ENCODE measurements at regions not wholly inside any gene's neighbourhood (a gene's known extent, or its start where the extent isn't known, plus 50 kb on each side); places are given as distances from the start of the nearest gene placed in this dataset.
"Not testable (repeated sequence)": the region's sequence is repeated elsewhere in the genome, so short reads cannot be mapped to it uniquely, and the experiment has no call there.

DNA sequence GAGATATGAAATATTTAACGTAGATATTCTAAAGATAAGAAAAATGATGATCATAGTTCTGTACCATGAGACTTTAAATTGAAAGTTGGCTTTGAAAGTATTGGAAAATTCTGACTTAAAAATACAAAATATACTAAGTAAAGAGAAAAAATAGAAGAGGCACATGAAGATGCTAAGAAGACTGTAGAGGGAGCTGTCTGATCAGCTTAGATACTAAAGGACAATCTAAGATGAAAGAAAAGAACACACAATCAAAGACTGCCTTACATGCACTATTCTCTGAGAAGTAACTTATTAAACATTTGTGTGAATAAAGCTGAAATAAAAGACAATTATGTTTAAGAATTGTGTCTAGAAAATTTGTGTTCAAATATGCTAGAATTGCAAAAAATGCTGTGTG lies 55.1 kb downstream of the RBMXL2 start:
- DNase-seq: peak; percentile 38

DNA sequence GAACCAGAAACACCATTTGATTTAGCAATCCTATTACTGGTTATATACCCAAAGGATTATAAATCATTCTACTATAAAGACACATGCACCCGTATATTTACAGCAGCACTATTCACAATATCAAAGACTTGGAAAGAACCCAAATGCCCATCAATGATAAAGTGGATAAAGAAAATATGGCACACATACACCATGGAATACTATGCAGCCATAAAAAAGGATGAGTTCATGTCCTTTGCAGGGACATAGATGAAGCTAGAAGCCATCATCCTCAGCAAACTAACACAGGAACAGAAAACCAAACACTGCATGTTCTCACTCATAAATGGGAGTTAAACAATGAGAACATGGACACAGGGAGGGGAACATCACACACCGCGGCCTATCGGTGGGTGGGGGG lies 61.3 kb downstream of the RBMXL2 start:
- DNase-seq: not testable (repeated sequence)

DNA sequence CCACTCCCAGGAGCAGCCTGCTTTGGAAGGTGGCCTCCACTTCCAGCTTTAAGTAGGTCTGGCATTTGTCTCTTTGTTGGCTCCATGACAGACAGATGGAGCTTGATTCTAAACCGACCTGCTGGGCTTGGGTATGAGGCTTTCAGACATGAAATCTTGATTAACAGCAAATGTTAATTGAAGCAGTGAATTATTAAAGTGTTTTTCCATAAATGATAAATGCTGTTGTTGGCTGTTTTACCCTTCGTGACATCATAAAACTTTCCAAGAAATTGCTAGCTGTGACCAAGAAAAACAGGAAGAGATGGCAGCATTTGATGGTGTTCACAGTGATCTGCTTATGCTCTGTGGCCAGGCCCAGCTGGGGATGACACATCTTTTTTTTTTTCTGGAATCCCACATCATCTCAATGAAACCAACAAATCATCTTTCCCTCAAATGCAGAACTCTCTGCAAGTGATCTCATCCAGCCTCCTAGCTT lies 66.1 kb downstream of the RBMXL2 start:
- DNase-seq: peak; percentile 52

DNA sequence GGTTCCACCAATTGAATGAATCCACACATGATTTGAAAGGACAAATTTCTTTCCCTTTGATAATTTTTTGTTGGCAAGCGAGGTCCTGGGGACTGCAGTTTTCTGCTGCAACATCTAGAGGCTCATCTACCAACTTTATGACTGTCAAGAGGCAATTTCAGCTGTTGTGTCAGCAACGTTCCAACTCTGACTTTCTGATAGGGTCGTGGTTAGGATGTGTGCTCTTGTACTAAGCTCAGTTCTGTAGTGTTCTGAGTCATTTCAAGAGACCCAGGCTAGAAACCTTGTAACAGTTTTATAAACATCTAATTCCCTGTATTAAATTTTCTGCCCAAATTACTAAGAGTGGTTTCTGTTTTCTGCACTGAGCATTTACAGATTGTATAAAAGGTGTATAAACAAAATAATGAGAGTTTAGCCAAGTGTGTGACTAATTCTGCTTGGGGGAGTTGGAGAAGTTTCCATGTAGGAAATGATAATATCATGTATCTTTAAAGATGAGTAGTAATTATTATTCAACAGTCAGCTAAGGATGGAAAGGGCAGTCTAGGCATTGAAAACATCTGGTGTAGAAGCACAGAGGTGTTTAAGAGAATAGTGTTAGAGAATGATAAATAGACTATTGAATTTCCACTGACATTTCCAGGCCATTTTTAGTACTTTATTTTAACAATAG lies 72.2 kb downstream of the RBMXL2 start:
- DNase-seq: no peak

DNA sequence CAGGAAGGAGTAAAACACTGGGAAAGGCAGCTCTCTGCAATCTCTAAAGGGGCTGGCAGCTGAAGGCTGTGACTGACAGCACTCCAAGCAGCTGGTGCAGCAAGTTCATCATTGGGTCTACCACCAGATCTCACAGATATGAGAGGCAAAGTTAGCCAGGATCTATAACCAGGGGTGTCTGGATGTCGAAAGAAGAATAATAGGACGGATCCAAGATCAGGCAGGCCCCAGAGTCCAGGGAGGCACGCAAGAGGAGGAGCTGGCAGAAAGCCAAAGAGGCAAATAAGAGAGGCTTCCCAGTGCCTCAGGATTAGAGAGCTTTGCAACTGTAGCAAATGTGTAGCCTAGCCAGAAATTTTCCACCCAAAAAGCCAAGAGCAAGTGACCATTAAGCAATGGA lies 77.1 kb downstream of the RBMXL2 start:
- DNase-seq: no peak

DNA sequence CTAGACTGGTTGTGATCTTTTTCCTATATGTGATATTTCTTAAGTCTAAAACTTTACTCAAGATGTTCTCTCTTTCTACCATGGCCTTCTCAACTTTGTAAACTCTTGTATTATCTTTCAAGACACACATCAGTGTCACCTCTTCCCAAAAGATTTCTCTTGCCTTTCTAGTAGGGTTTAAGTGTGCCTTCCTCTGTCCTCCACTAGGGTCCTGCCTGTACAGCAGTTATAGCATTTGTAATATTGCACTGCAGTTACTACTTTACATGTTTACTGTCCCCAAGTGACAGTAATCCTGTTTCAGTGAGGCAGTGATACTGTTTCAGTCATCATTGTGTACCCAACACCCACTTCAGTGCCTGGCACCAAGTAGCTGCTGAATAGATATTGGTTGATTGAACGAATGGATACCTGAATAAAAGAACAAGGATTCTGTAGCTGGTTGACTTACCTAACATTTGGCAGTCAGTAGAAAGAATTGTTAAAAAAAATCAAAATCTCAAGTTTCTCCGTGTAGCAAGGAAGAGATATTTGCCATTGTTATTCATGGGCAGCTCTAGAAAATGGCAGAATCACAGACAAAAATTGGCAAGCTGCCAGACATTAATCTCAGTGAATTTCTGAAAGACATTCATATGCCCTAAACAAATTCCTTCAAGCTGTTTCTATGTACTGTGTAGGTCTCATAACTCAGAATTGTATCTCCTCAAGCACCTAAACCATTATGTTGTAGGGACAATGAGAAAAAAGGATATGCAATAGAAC lies 79.4 kb downstream of the RBMXL2 start:
- DNase-seq: no peak

DNA sequence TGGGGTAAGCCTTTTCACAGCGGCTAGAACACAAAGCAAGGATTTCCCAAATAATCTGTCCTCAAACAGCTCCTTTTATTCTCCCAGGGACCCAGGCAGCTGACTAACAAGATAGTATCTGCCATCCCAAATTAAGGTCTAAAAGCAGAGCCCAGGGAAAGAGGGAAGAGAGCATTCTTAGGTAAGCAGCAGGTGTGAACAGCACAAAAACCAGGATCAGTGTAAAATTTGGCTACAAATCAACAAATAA lies 79.9 kb downstream of the RBMXL2 start:
- DNase-seq: no peak

DNA sequence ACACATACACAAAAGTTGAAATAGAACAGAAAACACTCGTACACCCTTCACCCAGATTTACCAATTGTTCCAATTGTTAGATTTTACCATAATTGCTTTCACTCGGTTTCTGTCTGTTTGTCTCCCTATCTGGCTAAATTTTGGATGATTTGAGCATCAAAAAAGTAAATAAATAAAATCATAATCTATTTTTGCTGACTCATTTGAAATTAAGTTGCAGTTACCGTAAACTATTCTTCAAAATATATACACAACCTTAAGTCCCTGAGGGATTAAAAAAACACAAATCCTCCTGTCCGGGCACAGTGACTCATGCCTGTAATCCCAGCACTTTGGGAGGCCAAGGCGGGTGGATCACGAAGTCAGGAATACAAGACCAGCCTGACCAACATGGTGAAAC lies 81.3 kb upstream of the SYT9 start:
- DNase-seq: no peak

DNA sequence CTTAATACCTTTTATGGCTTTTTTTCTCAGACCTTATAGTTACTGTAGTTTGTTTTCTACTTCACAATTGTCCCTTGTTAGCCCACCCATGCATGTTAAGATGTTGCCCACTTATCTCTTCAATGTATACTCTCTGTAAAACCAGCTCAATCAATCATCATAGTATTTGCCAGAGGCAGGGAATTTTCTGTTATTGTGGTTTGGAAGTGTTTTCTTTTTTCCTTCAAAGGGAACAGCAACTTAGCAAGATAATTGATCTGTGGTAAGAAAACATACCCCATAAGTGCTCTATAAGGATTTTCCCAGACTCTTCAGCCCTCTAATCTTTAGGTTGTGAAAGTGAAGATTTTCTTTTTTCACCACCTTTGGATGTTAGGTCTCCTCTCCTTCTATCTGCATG lies 76.7 kb upstream of the SYT9 start:
- DNase-seq: no peak

DNA sequence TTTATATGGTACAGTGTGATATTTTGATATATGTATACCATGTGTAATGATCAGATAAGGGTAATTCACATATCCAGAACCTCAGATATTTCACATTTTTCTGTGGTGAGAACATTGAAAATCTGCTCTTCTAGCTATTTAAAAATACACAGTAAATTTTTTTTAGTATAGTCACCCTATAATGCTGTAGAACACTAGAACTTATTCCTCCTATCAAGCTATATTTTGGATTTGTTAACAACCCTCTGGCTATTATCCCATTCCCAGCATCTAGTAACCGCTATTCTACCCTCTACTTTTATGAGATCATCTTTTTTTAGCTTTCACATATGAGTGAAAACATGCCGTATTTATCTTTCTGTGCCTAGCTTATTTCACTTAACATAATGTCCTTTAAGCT lies 65.5 kb upstream of the SYT9 start:
- DNase-seq: peak; percentile 92

DNA sequence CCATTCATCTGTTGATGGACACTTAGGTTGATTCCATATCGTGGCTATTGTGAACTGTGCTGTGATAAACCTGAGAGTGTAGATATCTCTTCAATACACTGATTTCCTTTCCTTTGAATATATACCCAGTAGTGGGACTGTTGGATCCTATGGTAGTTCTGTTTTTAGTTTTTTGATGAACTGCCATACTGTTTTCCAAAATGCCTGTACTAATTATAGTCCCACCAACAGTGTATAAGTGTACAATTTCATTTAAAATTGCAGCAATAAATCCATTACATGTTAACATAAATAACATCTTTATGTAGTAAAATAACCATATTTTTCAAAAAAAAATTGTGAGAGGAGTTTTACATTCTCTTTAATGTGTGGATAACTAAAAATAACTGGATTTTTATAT lies 65.0 kb upstream of the SYT9 start:
- DNase-seq: no peak

DNA sequence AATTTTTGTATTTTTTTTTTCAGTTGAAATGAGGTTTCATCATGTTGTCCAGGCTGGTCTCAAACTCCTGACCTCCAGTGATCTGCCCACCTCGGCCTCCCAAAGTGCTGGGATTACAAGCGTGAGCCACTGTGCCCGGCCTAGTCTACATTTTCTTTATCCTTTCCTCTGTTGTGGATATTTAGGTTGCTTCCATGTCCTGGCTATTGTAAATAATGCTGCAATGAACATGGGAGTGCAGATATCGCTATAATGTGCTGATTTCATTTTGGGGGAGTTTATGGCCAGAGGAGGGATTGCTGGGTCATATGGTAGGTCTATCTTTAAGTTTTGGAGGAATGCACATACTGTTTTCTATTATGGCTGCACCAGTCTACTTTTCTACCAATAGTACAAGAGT lies 58.9 kb upstream of the SYT9 start:
- DNase-seq: not testable (repeated sequence)

DNA sequence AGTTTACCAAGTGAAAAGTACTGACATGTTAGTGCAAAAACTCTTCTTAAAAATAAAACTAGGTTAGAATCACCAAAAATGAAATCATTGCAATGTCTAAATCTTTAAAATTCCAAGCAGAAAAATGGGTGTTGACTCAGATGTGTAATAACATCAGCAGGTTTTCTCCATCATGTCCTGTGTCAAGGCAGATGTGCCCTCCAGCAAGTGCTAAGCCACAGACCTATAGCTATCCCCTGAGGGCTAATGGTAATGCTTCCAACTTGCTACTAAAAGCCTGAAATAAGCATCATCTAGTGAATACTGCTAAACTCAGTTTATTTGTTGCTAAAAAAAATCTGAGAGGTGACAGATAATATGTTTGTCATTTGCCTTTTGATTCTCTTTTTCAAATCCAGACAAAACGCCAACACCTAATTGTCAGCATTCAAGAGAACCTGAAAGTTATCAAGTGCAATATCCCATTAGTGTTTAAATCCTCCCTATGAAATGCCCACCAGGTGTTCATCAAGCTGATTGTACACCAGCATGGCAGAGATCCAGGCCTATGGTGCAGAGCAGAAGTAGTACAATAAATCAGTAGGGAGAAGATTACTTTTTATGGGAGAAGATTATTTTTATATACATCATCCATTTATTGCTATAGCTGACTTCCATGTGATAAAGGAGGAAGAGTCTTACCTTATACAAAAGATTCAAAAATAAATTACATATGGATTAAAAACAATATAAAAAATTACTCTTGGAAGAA lies 55.1 kb upstream of the SYT9 start:
- peak; percentile 56 for DNase-seq

DNA sequence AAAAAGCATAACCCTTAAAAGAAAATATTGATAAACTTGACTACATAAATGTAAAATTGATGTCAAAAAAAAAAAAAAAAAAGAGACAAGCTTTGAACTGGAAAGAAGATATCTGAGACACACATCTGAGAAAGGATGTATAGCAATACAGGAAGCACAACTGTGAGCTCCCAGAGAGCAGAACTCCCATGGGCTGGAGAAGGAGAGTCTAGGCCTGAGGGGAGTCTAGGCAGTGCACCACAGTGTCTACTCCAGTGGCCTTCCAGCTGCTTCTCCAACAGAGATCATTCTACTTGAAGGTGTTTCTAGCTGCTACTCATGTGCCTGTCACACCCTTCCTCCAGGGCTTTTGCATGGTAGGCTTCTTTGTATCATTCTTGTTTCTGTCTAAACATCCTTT lies 54.2 kb upstream of the SYT9 start:
- DNase-seq: no peak

All from EL (cell line).